Hematopoietic multipotent progenitor cell treated with erythropoietin and hydrocortisone succinate and interleukin-3 and kit ligand, for 8 days (in vitro differentiated cells): ENCODE measurements at regions not wholly inside any gene's neighbourhood (a gene's known extent, or its start where the extent isn't known, plus 50 kb on each side); places are given as distances from the start of the nearest gene placed in this dataset.

ENCODE experiments used
- DNase-seq: peaks from one replicate; pipeline ENCODE4 v3.0.0-alpha.2; 2015

- no peak for DNase-seq
Observed at GRCh38 chr5:159422910-159423309, 92.6 kb upstream of the IL12B start.

- no peak for DNase-seq
Observed at GRCh38 chr5:159424123-159424522, 93.8 kb upstream of the IL12B start.

GRCh38 chr5:159426694-159427093 lies 96.4 kb upstream of the IL12B start:
- DNase-seq, result no peak

GRCh38 chr5:159427180-159428012 lies 97.1 kb upstream of the IL12B start:
- DNase-seq, result no peak

- no peak for DNase-seq
Observed at GRCh38 chr5:159430361-159431012, 100.2 kb upstream of the IL12B start.

- DNase-seq, result no peak
Observed at GRCh38 chr5:159435855-159436254, 105.6 kb upstream of the IL12B start.

GRCh38 chr5:159438092-159438491 lies 107.8 kb upstream of the IL12B start:
- DNase-seq, result no peak

- DNase-seq, result no peak
Observed at GRCh38 chr5:159439002-159439401, 108.7 kb upstream of the IL12B start.

GRCh38 chr5:159440235-159440634 lies 109.9 kb upstream of the IL12B start:
- no peak for DNase-seq

GRCh38 chr5:159440968-159441367 lies 110.7 kb upstream of the IL12B start:
- no peak for DNase-seq

GRCh38 chr5:159441441-159441840 lies 111.2 kb upstream of the IL12B start:
- DNase-seq, result no peak

GRCh38 chr5:159442206-159442850 lies 112.0 kb upstream of the IL12B start:
- no peak for DNase-seq

- DNase-seq, result peak; percentile 23
Observed at GRCh38 chr5:159444441-159445082, 114.3 kb upstream of the IL12B start.

GRCh38 chr5:159447116-159447515 lies 116.8 kb upstream of the IL12B start:
- no peak for DNase-seq

- DNase-seq, result no peak
Observed at GRCh38 chr5:159448841-159449407, 118.6 kb upstream of the IL12B start.

GRCh38 chr5:159449925-159450324 lies 119.6 kb upstream of the IL12B start:
- DNase-seq, result no peak

- no peak for DNase-seq
Observed at GRCh38 chr5:159450417-159450816, 120.1 kb upstream of the IL12B start.

GRCh38 chr5:159451197-159452052 lies 121.1 kb upstream of the IL12B start:
- DNase-seq, result no peak

GRCh38 chr5:159452480-159453167 lies 122.3 kb upstream of the IL12B start:
- no peak for DNase-seq

- DNase-seq, result no peak
Observed at GRCh38 chr5:159453209-159453608, 122.9 kb upstream of the IL12B start.

- DNase-seq, result no peak
Observed at GRCh38 chr5:159456261-159456660, 126.0 kb upstream of the IL12B start.
